GM04503 (cell line): ENCODE measurements at regions not wholly inside any gene's neighbourhood (a gene's known extent, or its start where the extent isn't known, plus 50 kb on each side); places are given as distances from the start of the nearest gene placed in this dataset.
"Not testable (repeated sequence)": the region's sequence is repeated elsewhere in the genome, so short reads cannot be mapped to it uniquely, and the experiment has no call there.

Source experiments
- DNase-seq: peaks from one replicate; pipeline ENCODE4 v3.0.0-alpha.2; 2012; ENCODE audit warnings: low read depth

DNA sequence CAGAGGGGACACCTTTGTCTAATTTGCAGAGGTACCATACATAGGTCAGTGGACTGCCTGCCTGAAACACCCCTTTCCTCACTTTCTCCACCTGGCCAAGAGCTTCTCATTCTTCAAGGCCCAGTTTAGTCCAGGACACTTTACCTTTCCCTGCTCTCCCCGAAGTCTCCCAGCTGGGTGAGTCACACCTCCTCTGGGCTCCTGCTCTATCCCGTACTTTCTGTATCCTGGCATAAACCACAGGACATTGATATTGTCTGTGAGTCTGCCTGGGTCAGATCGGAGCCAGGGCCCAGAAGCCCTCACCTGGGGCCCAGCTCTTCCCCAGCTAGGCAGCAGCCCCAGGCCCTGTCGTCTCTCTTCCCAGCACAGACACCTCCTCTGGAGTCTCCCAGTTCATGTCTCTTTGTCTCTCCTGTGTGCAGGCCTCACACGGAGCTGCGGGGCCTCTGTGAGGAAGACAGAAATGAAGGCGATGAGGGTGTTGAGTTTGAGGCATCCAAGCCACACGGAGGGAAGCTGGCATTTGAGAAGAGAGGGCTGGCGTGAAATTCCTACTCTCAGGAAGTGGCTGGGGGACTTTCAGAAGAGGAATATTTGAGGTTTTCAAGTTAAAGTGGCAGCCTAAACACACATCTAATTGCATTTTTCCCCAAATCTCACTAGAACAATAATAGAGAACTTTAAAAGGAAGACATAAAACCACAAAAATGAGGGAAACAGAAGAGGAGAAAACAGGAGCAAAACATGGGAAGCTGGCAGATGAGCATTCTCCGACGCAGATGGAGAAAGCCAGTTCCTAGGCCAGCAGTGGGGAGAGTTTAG lies 79.6 kb upstream of the LAPTM4A start:
- DNase-seq = peak; percentile 56

DNA sequence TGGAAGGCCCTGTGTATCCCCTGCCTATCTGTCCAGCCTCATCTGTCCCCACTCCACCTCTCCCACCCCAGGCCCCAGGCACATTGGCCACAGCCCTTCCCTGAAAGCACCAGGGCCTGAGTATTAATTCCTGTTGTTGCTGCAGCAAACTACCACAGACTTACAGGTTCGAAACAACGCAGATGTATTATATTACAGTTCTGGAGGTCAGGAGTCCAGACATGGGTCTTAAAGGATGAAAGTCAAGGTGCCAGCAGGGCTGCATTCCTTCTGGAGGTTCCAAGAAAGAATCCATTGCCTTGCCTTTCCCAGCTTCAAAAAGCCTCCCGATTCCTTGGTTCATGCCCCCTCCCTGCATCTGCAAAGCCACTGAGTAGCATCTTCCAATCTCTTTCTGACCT lies 78.7 kb upstream of the LAPTM4A start:
- DNase-seq = no peak

DNA sequence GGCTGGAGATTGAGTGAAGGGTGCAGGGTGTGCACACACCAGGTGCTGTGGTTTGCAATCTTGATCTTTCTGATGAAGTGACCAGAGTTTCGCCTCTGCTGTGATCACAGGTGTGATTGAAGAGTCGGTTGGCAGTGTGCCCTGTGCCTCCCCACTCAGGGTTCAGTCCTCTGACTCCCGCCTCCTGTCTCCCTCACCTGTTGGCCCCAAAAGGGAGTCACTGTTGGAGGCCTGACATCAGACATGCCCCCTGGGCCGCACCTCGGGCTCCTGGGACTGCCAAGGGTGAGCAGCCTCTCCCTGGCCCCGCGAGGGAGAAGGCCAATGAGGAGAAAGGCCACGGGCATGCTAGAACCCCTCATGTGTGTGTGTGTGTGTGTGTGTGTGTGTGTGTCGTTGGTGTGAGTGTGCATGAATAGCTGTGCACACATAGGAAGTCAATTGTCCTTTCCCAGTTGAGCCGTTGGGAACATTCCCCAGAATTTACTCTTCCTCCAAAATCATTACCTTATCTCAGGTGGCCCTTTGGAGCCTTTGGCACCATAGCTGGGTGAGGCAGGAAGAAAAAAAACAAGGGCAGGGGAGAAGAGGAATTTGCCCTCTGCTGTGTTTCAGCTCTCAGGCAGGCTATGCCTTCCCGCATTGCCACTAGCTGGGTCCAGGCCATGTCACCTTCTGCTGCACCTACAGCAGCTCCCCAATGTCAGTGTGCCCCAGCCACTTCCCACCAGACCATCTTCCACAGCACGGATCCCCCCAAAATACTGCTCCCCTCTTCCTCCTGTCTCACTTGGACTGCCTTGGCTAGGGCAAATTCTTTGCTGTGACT lies 78.1 kb upstream of the LAPTM4A start:
- DNase-seq = no peak

DNA sequence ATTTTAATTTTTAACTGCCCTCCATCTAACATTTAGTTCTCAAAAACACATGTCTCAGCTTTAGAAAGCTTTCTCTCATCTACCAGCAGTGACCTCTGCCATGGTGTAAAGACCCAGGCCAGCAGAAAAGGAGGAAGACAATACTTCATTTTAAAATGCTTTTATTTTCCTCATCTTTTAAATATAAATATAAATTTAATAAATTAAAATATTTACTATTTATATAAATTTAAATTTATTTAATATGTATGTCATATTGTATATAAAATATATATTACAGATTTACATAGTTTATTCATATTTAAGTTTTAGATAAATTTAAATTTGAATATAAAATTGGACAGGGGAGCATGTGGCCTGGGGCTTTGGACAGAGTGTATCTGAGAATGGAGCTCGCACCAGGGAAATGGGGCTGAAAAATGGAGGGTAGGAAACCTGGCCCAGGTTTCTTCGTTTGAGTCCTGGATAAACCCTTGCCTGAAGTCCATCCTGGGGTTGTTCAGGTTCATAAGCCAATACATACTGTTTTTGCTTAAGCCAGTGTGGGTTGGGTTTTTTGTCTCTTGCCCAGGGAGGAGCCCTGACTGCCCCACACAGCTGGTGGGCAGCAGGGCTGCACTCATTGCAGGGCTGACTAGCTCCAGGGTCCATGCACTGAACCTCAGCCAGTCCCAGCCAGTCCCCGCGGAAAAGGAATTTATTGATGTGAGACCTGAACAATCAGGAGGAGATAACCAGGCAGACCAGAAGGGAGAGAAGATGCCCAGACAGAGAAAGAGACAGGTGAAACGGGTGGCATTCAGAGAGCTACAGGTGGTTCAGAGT lies 77.3 kb upstream of the LAPTM4A start:
- no peak for DNase-seq

DNA sequence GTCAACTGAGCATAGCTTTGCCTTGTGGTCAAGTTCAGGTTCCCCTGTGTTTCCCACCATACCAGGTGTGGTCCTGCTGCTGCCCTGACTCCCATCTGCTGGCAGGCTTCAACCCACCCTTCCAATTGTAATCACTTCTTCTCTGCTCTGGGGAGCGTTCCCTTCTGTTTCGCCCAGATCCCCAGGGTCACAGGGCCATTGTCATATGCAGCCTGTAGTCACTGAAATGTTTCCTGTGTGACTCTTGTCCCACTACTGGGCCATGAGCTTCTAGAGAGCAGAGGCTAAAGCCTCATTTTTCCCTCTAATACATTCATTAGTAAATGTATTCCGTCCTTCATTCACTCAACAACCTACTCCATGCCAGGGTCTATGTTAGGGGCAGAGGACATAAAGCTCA lies 75.0 kb upstream of the LAPTM4A start:
- DNase-seq = no peak

DNA sequence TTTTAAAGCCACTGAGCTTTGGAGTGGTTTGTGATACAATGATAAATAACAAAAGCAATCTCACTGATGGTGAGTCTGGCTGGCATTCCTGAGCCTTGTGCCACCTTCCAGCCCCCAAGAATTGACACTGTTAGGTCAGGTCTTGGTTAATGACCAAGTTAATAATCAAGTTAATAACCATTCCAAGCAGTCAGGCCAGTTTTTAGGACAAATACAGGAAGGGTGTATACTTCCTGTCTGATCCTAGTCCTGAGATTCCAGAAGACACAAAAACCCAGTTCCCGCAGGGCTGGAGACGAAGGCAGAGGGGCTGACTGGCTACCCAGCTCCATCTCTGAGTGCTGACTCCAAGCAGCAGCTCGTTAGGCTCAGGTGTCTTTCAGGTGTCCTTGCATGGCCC lies 74.6 kb upstream of the LAPTM4A start:
- no peak for DNase-seq

DNA sequence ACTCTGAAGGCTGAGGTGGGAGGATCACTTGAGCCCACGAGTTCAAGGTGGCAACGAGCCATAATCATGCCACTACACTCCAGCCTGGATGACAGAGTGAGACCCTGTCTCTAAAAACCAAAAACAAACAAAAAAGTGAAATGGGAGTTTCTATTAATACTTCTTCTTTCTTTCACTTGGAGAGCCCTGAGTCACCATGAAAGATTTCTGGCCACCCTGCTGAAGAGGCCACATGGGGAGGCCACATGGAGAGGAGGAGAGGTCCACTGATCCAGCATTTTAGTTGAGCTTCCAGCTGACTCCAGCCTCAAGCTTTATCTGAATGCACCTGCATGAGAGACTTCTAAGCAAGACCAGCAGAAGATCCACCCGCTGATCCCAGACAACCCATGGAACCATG lies 74.2 kb upstream of the LAPTM4A start:
- DNase-seq = no peak

DNA sequence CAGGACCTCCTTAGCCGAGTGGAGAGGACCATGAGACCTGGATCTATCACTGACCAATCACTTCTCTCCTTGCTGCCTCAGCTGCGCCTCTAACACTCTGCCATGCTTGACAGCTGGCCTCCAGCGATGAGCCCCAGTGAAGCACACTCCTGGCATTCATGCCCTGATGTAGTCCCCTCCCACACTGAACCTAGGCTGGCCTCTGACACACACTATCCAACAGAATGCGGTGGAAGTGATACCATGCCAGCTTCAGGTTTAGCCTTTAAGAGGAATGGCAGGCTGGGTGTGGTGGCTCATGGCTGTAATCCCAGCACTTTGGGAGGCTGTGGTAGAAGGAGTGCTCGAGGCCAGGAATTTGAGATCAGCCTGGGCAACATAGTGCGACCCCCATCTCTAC lies 73.7 kb upstream of the LAPTM4A start:
- no peak for DNase-seq

DNA sequence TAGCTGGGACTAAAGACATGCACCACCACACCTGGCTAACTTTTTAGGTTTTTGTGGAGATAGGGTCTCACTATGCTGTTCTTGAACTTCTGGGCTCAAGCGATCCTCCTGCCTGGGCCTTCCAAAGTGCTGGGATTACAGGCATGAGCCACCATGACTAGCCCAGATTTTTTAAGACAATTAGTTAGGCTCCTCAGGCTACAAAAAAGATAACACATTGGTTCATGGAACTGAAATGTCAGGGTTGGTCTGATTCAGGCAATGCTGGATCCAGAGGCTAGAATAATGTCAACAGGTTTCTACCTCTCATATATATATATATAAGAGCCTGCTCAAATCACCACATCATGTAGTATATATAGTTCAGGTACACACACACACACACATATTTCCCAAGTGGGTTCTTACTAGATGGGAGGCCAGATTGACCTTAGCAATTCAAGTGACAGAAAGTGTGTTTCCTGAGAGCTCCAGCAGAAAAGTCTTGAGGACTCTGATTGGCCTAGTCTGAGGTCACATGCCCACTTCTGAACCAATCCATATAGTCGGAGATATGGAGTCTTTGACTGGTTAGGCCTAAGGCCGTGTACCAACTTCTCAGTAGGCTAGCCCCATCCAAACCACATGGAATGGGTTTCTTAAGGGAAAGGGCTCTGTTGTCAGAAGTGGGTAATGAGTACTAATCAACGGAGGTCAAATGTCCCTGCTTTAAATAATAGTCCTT lies 72.6 kb upstream of the LAPTM4A start:
- no peak for DNase-seq

DNA sequence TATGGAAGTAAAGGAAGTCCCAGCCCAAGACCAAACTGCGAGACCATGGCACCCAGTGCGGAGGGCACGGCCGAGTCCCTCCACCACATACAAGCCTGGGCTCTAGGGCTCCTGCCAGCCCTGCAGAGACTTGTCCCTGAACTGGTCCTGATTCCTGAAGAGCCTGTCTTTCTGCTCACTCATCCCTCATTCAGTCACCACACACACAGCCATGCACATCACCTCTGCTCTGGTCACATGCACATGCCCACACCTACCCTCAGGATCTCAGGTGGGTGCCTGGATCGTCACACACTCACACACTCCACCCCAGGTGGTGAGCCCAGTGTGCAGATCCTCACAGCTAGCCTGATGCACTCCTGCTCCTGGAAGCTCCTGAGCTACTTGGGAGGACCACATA lies 71.4 kb upstream of the LAPTM4A start:
- no peak for DNase-seq

DNA sequence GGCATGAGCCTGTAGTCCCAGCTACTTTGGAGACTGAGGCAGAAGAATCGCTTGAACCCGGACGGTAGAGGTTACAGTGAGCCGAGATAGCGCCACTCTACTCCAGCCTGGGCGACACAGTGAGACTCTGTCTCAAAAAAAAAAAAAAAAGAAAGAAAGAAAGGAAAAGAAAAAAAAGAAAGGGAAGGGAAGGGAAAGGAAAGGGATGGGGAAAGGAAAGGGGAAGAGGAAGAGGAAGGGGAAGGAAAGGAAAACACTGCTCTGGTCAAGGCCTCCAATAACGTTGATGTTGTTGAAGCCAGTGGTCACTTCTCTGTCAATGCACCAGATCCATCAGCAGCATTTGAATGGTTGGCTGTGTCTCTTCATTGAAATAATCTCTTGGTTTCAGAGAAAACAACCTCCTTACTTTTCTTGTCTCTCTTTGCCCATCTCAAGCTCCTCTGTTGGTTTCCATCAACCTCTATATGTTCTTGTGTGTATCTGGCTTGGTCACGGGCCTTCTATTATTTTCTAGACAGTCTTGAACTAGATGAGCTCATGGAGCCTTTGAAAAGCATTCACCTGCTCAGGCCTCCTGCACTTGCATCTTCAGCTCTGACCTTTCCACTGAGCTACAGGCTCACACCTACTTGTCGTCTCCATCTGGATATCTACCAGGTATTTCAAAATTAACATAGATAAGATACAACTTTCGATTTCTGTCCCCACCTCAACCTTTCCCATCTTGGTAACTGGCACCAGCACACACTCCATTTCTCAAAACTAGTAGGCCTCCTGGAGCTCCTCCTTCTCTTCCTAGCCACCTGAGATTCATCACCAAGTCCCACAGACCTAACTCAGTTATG lies 69.4 kb upstream of the LAPTM4A start:
- no peak for DNase-seq

DNA sequence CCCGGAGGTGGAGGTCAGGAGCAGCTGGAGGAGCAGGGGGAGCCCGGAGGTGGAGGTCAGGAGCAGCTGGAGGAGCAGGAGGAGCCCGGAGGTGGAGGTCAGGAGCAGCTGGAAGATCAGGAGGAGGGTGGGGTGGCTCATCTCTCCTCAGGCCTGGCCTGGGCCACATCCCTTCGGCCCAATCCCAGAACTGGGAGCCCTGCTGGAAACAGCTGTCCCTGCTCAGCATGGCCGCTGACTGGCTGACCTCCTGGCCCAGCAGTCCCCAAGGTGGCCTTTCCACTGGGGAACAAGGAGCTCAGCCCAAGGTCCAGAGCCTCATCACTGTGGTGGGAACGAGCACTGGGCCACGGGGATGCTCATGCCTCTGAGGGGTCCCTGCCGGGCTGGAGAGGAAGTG lies 66.6 kb upstream of the LAPTM4A start:
- no peak for DNase-seq

DNA sequence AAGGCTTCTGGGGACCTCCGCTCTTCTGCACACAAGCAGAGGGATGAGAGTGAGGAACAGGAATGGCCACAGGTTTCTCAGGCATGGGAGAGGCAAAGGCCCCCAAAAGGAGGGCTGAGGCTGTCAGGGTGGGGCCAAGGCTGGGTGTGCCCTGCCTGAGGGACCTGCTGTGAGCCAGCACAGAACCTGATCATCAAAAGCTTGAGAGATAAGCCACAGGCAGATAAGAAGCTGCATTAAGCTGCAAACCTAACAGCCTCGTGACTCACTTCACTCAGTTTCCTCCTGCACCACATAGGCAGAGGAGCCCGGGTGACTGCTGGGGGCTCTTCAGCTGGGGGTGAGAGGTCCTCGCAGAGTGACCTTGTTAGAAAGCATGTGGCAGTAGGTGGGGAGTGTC lies 64.5 kb upstream of the LAPTM4A start:
- DNase-seq = no peak

DNA sequence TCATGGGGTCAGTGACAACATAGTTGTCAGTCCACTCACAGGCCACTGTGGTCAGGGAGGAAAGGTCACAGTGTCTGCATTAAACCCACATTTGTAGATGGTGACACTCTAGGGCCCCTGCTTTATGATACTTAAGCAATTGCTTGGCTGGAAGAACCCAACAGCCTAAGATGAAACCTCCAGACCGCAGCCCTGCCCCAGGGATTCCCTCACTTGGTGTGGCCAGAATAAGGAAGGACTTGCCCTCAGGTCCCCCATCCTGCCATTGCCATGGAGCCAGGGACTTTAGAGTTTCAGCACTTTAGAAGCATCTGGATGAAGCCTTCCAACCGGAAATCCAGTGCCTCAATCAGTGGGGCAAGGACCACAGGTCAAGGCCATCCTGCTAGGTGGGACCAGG lies 63.9 kb upstream of the LAPTM4A start:
- DNase-seq = no peak

DNA sequence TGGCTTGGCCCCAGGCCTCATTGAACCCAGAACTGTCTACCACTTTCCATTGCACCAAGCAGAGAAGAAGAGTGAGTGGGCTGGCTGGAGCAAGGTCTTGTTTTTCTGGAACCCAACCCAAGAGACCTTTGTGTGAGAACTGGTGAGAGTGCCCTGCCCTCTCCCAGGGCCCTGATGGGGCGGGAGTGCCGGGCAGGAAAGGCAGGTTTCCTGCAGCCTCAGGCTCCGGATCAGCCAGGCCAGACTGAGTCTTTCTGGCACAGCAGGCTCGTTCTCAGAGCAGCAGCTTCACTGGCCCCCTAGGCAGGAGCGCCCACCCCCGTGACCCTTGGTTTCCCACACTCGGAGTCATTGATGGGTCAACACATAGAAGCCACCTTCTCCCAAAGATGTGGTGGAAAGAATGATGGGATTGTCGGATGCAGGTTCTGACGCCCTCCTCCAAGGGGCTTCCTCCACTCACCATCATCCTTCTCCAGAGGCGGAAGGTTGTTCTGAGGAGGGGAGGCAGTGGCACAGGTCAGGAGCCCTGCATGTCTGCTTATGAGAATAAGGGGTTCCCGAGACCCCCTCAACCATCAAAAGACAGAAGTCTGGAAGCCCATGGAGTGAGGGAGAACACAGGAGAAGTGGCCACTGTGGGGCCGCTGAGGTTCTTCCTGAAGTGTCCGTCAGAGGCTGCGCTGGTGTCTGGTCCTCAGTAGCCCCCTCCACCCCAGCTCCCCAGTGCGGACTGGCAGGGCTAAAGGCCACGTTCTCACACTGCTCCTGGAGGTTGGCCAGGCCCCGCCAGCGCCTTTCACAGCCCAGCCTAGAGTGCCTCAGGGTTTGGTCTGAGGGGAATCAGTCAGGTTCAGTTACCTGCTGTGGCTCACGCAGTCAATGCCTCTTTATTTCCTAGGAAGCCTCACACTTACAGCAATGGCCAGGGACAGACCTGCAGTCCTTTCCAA lies 62.8 kb upstream of the LAPTM4A start:
- no peak for DNase-seq

DNA sequence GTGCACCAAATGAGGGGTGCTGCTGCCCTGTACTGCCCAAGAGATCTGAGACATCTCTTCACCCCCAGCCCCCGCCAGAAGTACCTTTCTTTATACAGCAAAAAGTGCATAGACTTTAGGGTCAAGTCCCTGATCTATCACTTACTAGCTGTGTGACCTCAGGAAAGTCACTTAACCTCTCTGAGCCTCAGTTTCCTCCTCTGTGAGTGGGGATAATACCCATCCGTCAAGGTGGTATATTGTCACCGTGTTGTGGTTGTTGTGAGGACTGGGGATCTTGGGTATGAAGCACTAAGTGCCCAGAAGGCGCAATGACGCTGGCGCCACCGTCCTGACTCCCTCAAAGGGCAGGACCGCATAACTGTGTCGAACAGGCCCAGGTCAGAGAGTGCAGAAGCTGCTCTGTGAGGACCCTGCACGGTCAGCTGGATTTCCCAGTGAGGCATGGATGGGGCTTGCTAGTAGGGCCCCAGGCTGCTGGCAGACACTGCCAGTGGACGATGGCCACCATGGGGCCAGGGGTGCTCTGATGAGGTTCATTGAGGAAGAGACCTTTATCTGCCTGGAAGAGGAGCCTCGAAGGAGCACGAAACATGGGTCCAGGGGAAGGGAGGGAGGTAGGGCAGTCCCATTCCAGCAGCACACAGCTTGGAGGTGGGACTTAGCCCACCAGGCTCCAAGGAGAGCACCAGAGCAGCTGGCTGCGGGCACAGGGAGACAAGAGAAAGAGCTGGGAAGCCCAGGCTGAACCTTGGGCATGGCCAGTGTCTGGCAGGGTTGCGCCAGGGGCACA lies 61.8 kb upstream of the LAPTM4A start:
- DNase-seq = no peak

DNA sequence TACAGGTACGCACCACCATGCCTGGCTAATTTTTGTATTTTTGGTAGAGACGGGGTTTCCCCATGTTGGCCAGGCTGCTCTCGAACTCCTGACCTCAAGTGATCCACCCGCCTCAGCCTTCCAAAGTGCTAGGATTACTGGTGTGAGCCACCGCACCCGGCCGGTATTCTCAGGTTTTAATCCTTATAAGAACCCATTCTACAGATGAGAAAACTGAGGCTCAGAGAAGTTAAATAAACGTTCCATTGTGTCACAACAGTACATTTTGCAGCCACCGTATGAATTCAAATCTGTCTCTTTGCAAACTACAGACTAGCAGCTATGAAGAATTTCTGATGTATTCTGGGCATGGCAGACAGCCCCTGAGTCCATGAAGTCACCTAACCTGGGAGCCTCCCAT lies 60.9 kb upstream of the LAPTM4A start:
- DNase-seq = not testable (repeated sequence)

DNA sequence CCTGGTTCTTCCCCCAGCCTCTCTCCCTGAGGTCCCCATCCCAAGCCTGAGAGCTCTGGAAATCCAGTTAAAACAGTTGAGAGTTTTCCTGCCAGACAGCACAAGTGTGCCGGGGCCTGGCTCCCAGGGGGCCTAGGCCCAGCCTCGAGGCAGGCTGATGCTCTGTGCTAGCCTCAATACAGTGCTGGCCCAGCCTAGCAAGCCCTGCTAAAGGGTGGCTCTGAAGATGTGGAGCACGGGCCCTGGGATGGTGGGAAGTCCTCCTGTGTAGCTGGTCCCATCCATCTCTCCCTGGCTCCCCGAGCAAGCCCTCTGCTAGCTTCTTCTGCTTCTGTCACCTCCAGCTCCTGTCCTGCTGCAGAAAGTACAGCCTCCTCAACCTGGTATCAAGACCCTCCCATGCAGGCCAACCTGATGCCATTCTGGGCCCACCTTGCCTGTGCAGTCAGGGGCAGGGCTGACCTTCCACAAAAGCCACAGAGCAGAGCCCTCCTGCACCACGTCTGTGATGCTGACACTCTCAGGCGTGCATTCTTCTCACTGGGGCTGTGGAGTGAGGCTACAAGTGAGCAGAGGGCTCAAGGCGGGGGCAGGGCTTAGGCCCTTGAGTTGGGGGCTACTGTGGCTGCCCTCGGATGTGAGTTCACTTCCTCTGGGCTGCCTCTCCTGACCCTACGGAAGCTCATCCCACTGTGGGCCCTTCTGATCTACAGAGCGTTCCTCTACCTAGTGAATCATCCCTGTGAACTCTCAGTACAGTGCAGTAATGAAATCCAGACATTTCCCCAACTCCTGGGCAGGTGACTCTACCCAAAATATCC lies 60.1 kb upstream of the LAPTM4A start:
- no peak for DNase-seq
